NCI-H446 (cell line): ENCODE measurements at regions not wholly inside any gene's neighbourhood (a gene's known extent, or its start where the extent isn't known, plus 50 kb on each side); places are given as distances from the start of the nearest gene placed in this dataset.

Source experiments
- DNase-seq, 2 experiments: peaks; one replicate each; lab custom pipeline; 2025; lab: John Stamatoyannopoulos, UW

- no peak for DNase-seq
Measured at GRCh38 chr14:65352964-65353530, 59.5 kb upstream of the FUT8 start.

- no peak for DNase-seq
Measured at GRCh38 chr14:65354131-65354530, 58.4 kb upstream of the FUT8 start.

GRCh38 chr14:65354715-65355114, 57.8 kb upstream of the FUT8 start:
- DNase-seq, result no peak

- no peak for DNase-seq
Measured at GRCh38 chr14:65356327-65356836, 56.1 kb upstream of the FUT8 start.

- no peak for DNase-seq
Measured at GRCh38 chr14:65357113-65357512, 55.4 kb upstream of the FUT8 start.

- no peak for DNase-seq
Measured at GRCh38 chr14:65357689-65358088, 54.8 kb upstream of the FUT8 start.

- no peak for DNase-seq
Measured at GRCh38 chr14:65359503-65359902, 53.0 kb upstream of the FUT8 start.

GRCh38 chr14:65360144-65360784, 52.3 kb upstream of the FUT8 start:
- no peak for DNase-seq

- DNase-seq, result no peak
Measured at GRCh38 chr14:65361920-65362319, 50.6 kb upstream of the FUT8 start.
